AG09319 (cell line): ENCODE measurements at regions not wholly inside any gene's neighbourhood (a gene's known extent, or its start where the extent isn't known, plus 50 kb on each side); places are given as distances from the start of the nearest gene placed in this dataset.

ENCODE experiments used
- DNase-seq: peaks from one replicate; pipeline ENCODE4 v3.0.0-alpha.2; 2010; ENCODE audit warnings: low read depth; ENCODE audit errors: extremely low read depth
- TF ChIP-seq, protein P1 (sequence below): IDR thresholded peaks from 2 replicates; pipeline ENCODE4 v1.5.1; 2011; ENCODE audit warnings: low read depth, mild to moderate bottlenecking, inconsistent platforms, low read length, moderate library complexity

DNA sequence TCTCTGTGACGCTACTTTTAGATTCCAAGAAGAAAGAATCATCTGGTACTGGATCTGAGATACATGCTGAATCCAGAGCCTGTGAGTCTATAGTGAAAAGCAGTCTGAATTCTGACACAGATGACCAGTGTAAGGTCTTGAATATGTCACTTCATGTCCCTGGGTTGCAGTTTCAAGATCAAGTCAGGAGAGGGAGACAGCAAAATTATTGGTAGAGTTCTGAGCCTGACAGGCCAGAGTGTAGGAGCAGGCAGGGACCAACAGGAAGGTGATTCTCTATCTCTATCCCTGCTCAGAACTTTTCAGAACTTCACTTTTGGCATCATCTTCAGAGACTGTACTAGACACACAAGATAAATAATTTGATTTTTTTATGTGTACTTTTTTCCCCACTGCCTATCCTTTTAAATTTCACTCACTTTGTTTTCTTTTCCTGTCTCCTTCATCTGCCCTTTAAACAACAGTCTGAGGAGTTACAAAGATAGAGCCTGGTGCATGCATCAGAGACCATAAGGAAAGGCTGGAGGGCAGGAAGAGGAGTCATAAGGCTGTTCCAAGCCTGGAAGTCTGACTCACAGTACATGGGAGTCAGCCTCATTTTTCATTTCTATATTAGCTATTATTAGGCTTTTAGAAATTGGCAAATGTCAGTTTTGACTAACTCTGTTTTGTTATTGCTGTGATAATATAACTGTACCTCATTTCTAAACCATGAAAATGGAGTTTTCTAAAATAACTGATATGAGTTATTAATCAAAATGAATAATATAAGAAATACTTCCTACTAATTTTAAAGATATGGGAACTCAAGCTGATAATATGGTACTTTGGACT is 120.2 kb upstream of the TMEM229A start:
- TF ChIP-seq, protein P1, sequence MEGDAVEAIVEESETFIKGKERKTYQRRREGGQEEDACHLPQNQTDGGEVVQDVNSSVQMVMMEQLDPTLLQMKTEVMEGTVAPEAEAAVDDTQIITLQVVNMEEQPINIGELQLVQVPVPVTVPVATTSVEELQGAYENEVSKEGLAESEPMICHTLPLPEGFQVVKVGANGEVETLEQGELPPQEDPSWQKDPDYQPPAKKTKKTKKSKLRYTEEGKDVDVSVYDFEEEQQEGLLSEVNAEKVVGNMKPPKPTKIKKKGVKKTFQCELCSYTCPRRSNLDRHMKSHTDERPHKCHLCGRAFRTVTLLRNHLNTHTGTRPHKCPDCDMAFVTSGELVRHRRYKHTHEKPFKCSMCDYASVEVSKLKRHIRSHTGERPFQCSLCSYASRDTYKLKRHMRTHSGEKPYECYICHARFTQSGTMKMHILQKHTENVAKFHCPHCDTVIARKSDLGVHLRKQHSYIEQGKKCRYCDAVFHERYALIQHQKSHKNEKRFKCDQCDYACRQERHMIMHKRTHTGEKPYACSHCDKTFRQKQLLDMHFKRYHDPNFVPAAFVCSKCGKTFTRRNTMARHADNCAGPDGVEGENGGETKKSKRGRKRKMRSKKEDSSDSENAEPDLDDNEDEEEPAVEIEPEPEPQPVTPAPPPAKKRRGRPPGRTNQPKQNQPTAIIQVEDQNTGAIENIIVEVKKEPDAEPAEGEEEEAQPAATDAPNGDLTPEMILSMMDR = no peak
- DNase-seq = no peak

- TF ChIP-seq, protein P1 = no peak
- DNase-seq = no peak
Measured at GRCh38 chr7:124137664-124138063, 104.8 kb upstream of the TMEM229A start.

DNA sequence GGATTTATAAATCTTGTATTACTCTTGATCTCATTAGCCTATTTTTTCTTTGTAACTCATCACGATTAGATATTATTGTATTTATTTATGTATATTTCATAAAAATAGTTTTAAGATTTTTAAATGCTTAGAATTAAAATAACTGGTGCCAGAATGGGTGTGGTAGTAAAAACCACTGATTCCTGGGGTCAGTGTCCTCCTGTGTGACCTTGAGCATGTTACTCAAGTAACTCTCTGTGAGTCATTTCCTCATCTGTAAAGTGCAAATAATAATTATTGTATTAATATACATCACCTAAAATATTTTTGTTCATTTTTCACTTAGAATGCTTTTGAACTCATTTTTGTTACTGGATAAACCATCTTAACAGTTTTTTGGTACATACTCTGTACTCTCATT is 91.3 kb upstream of the TMEM229A start:
- no peak for DNase-seq
- TF ChIP-seq, protein P1 = no peak

DNA sequence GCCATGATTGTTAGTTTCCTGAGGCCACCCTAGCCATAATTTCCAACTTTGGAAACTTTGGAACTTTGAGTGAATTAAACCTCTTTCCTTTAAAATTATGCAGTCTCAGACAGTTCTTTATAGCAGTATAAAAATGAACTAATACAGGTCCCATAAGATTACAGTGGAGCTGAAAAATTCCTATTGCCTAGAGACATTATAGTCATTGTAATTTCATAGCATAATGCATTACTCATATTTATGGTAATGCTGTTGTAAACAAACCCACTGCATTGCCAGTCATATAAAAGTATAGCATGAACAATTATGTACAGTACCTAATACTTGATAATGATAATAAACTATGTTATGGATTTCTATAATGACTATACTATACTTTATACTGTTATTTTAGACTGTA is 88.0 kb upstream of the TMEM229A start:
- DNase-seq = no peak
- TF ChIP-seq, protein P1 = no peak

DNA sequence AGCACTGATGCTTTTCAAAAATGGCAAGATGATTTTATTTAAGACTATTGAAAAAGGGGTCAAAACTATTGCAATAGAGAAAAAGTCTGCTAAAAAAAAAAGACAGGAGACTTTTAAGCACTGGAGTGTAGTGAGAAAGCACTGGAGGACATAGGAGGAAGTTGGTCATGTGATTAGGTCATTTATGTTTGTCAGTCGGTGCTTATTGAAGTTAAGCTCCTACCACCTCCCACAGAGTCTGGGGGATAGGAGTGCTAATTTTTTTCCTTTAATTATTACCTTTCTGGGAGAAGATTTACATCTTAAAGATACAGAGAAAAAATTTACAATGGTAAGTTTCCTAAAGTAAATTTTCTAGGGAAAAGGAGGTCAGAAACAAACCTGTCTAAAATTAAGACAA is 80.2 kb upstream of the TMEM229A start:
- TF ChIP-seq, protein P1 = no peak
- no peak for DNase-seq

- no peak for DNase-seq
- TF ChIP-seq, protein P1 = no peak
Measured at GRCh38 chr7:124106575-124106974, 73.7 kb upstream of the TMEM229A start.

DNA sequence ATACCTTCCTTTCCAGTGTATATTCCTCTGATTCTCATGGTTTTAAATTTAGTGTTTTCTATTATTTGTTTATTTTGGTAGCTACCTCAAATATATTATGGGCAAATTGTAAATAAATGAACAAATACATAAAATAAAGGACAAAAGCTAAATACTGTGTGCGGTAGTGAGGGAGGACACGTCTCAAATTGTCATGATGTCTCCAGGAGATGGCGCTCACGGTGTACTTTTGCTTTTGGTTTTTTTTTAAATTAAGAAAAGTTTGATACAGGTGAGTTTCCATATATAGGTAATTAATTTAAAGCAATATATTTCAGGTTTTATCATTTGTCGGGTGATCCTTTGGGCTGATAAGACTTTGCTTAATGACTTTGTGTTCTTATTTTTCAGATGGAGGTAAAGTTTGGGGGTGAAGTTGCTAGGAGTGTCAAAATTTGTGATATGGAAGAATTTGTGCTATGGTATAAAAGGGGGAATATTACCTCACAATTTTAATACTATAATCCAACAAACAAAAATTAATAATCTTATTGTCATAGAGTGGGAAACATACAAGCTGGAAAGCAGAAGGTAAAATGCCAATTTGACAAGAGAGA is 68.4 kb upstream of the TMEM229A start:
- DNase-seq = no peak
- TF ChIP-seq, protein P1 = no peak
